IMR-90 (cell line): ENCODE measurements at regions not wholly inside any gene's neighbourhood (a gene's known extent, or its start where the extent isn't known, plus 50 kb on each side); places are given as distances from the start of the nearest gene placed in this dataset.
A peak's percentile ranks its signal among the peaks of the same experiment; 100 is the strongest.

ENCODE experiments used
- ATAC-seq: fragments of 200-7000 bp; cut with Tn5 transposase; 2 replicates; pipeline ENCODE4 v1.9.1; 2020; ENCODE audit warnings: low read depth, mild to moderate bottlenecking, moderate library complexity
- BruUV-seq: library from RNA; stranded (reverse); fragments of 400-500 nt; replicated peaks from 2 replicates; lab custom pipeline; 2021; lab: Mats Ljungman, UMichigan
- CTCF ChIA-PET: fragments of 300-600 bp; formaldehyde crosslinking; extraction: SDS; loops from one replicate; lab custom pipeline; 2021; ENCODE audit warnings: antibody characterized with exemption; lab: Yijun Ruan, JAX
- POLR2A ChIA-PET: fragments of 300-600 bp; sonication (Branson Sonifier 250); formaldehyde crosslinking; loops from one replicate; lab custom pipeline; 2022; ENCODE audit warnings: antibody characterized with exemption; ENCODE audit not compliant: unreplicated experiment; lab: Charles Lee
- DNase-seq: peaks from one replicate; pipeline ENCODE4 v3.0.0; 2013
- H2AFZ ChIP-seq: replicated peaks from 2 replicates; pipeline ENCODE3; 2013; ENCODE audit warnings: low read length, mild to moderate bottlenecking; ENCODE audit not compliant: poor library complexity
- H2AK5ac ChIP-seq: 2 replicates; pipeline ENCODE4 v1.6.1; 2013; ENCODE audit warnings: low read depth, low read length, inconsistent platforms
- H2AK9ac ChIP-seq: replicated peaks from 2 replicates; pipeline ENCODE3; 2013; ENCODE audit warnings: mild to moderate bottlenecking, low read depth, low read length, moderate library complexity; ENCODE audit not compliant: poor library complexity
- H2BK120ac ChIP-seq: 2 replicates; pipeline ENCODE4 v1.6.1; 2013; ENCODE audit warnings: low read depth, low read length, inconsistent platforms
- H2BK15ac ChIP-seq: 3 replicates; pipeline ENCODE4 v1.6.1; 2013; ENCODE audit warnings: low read depth, low read length, inconsistent platforms
- H2BK20ac ChIP-seq: 2 replicates; pipeline ENCODE4 v1.6.1; 2013; ENCODE audit warnings: low read depth, mild to moderate bottlenecking, inconsistent platforms, low read length, moderate library complexity
- H2BK5ac ChIP-seq: 2 replicates; pipeline ENCODE4 v1.6.1; 2013; ENCODE audit warnings: mild to moderate bottlenecking, low read depth, low read length, inconsistent platforms; ENCODE audit not compliant: poor library complexity, severe bottlenecking
- H3K14ac ChIP-seq: replicated peaks from 2 replicates; pipeline ENCODE4 v1.6.1; 2013; ENCODE audit warnings: low read depth, low read length, inconsistent platforms
- H3K18ac ChIP-seq: 2 replicates; pipeline ENCODE4 v1.6.1; 2013; ENCODE audit warnings: low read depth, low read length, control low read depth
- H3K23ac ChIP-seq: 2 replicates; pipeline ENCODE4 v1.6.1; 2013; ENCODE audit warnings: low read depth, low read length, inconsistent platforms
- H3K27ac ChIP-seq: 2 replicates; pipeline ENCODE4 v1.5.1; 2013; ENCODE audit warnings: mild to moderate bottlenecking, control low read depth, low read length; ENCODE audit not compliant: insufficient read depth
- H3K27me3 ChIP-seq: 2 replicates; pipeline ENCODE4 v1.6.1; 2013; ENCODE audit warnings: low read length; ENCODE audit not compliant: control insufficient read depth, insufficient read depth
- H3K36me3 ChIP-seq: 2 replicates; pipeline ENCODE4 v1.6.1; 2013; ENCODE audit warnings: low read length, mixed read lengths; ENCODE audit not compliant: control insufficient read depth, insufficient read depth
- H3K4ac ChIP-seq: 2 replicates; pipeline ENCODE4 v1.6.1; 2013; ENCODE audit warnings: low read depth, low read length, inconsistent platforms
- H3K4me1 ChIP-seq: 2 replicates; pipeline ENCODE4 v1.6.1; 2013; ENCODE audit warnings: low read length, mixed read lengths; ENCODE audit not compliant: control insufficient read depth, insufficient read depth
- H3K4me2 ChIP-seq: 2 replicates; pipeline ENCODE4 v1.6.1; 2013; ENCODE audit warnings: low read depth, mild to moderate bottlenecking, control low read depth, low read length, moderate library complexity
- H3K4me3 ChIP-seq: 2 replicates; pipeline ENCODE4 v1.5.1; 2013; ENCODE audit warnings: low read depth, mild to moderate bottlenecking, control low read depth, low read length, moderate library complexity; ENCODE audit not compliant: insufficient read depth
- H3K56ac ChIP-seq: 2 replicates; pipeline ENCODE4 v1.6.1; 2013; ENCODE audit warnings: low read length, inconsistent platforms; ENCODE audit not compliant: insufficient read depth; ENCODE audit errors: extremely low read depth
- H3K79me1 ChIP-seq, 2 experiments: 2 replicates each; pipeline ENCODE4 v1.6.1; 2013; ENCODE audit warnings: low read length in 2 of 2, inconsistent platforms in 1 of 2, low read depth in 1 of 2
- H3K9ac ChIP-seq: 2 replicates; pipeline ENCODE4 v1.6.1; 2013; ENCODE audit warnings: low read depth, low read length, control low read depth
- H3K9me1 ChIP-seq: 2 replicates; pipeline ENCODE4 v1.6.1; 2013; ENCODE audit warnings: low read length, inconsistent platforms; ENCODE audit not compliant: insufficient read depth
- H3K9me3 ChIP-seq: 2 replicates; pipeline ENCODE4 v1.6.1; 2013; ENCODE audit warnings: low read length; ENCODE audit not compliant: control insufficient read depth, insufficient read depth
- H4K20me1 ChIP-seq: 2 replicates; pipeline ENCODE4 v1.6.1; 2013; ENCODE audit warnings: low read length, inconsistent platforms; ENCODE audit not compliant: insufficient read depth
- H4K5ac ChIP-seq: 2 replicates; pipeline ENCODE4 v1.6.1; 2013; ENCODE audit warnings: mild to moderate bottlenecking, low read depth, low read length, control low read depth
- H4K8ac ChIP-seq, 2 experiments: 2 replicates each; pipeline ENCODE4 v1.6.1; 2013; ENCODE audit warnings: low read depth in 2 of 2, low read length in 2 of 2, control low read depth in 1 of 2, inconsistent platforms in 1 of 2
- H4K91ac ChIP-seq: 2 replicates; pipeline ENCODE4 v1.6.1; 2013; ENCODE audit warnings: low read depth, low read length, inconsistent platforms; ENCODE audit not compliant: insufficient read depth
- CEBPB ChIP-seq: IDR thresholded peaks from 2 replicates; pipeline ENCODE4 v1.6.1; 2012; ENCODE audit warnings: low read depth, low read length, improper control_type of control experiment
- MAFK ChIP-seq: IDR thresholded peaks from 2 replicates; pipeline ENCODE4 v1.6.1; 2012; ENCODE audit warnings: low read depth, low read length, improper control_type of control experiment
- MXI1 ChIP-seq: IDR thresholded peaks from 2 replicates; pipeline ENCODE4 v1.6.1; 2012; ENCODE audit warnings: low read depth, mild to moderate bottlenecking, low read length, moderate library complexity, borderline replicate concordance
- RCOR1 ChIP-seq: IDR thresholded peaks from 2 replicates; pipeline ENCODE4 v1.6.1; 2012; ENCODE audit warnings: mild to moderate bottlenecking, low read length, improper control_type of control experiment; ENCODE audit not compliant: insufficient replicate concordance
- RFX5 ChIP-seq: IDR thresholded peaks from 2 replicates; pipeline ENCODE4 v1.8.0; 2012; ENCODE audit warnings: low read depth, mild to moderate bottlenecking, low read length, moderate library complexity
- USF2 ChIP-seq: fragments of 150-350 bp; IDR thresholded peaks from 2 replicates; pipeline ENCODE4 v1.6.1; 2017; ENCODE audit warnings: mild to moderate bottlenecking, antibody characterized with exemption, low read length, low read depth
- WGBS, 2 experiments: methylation state at CpG; one replicate each; pipeline versions ENCODE4 v1.1.5 to v1.1.7; 2013; ENCODE audit warnings: missing lambda C conversion rate in 2 of 2; ENCODE audit not compliant: insufficient read length in 1 of 2; ENCODE audit errors: extremely low coverage in 2 of 2; 5-methylcytosine and 5-hydroxymethylcytosine counted together
- dilution Hi-C: fragments of 300-500 bp; cut with HindIII; formaldehyde crosslinking; loops from one replicate; pipeline ENCODE4 v1.14.3; 2018; ENCODE audit warnings: low sequenced_read_pairs; ENCODE audit not compliant: unreplicated experiment
- in situ Hi-C: fragments of 300-500 bp; cut with MboI; formaldehyde crosslinking; loops from 3 replicates; pipeline ENCODE4 v1.14.3; 2019; ENCODE audit warnings: low sequenced_read_pairs, inconsistent platforms, mixed read lengths
- intact Hi-C: fragments of 100-400 bp; cut with micrococcal nuclease; formaldehyde crosslinking; loops from 2 replicates; pipeline ENCODE4 v1.10.0; 2022

GRCh38 chr7:112938863-112939573 lies 147.6 kb downstream of the GPR85 start:
- peak overlapping the region; percentile 86 for H3K4me2 ChIP-seq
- H3K4ac ChIP-seq: peak overlapping the region; percentile 54
- TSS peak; percentile 31 for BruUV-seq
- peak overlapping the region; percentile 15; the same call in 1 of the 2 replicates for H3K18ac ChIP-seq
- H2BK20ac ChIP-seq: no peak overlapping the region
- H4K8ac ChIP-seq: peak overlapping the region; percentile 16 to 51; a peak in 2 of 4 replicates
- no peaks in the 10 kb centered on the region for H3K36me3 ChIP-seq
- H3K79me1 ChIP-seq: peaks cover 14 to 31% of the 10 kb centered on the region in 2 experiments; a peak in 3 of 4 replicates
- intact Hi-C loops: loop anchor here (5.0 to 10.0 kb wide), 2 partner anchors 148 to 346 kb away; partner anchors contain the start of gene GPR85
- ChIA-PET CTCF (no interaction called here), POLR2A (no interaction called here)
- peak overlapping the region; percentile 10 for H2BK5ac ChIP-seq
- WGBS, 2 experiments: 0% methylated on average over 1 of the region's 26 CpGs; no CpG with 5 or more reads in 1 of the 2 experiments
- peak overlapping the region; percentile 94 for H2AFZ ChIP-seq
- peaks cover 3% of the 10 kb centered on the region; the same call in 1 of the 2 replicates for H3K4me1 ChIP-seq
- peak overlapping the region; percentile 66 for H3K27ac ChIP-seq
- H3K9me3 ChIP-seq: no peaks in the 10 kb centered on the region
- H3K9ac ChIP-seq: peak overlapping the region; percentile 79
- no peak for TF ChIP-seq MAFK
- TF ChIP-seq RFX5: no peak
- TF ChIP-seq CEBPB: no peak
- TF ChIP-seq MXI1: 0 out of 2 replicates have a peak, but pooled peaks have one; percentile 35
- TF ChIP-seq RCOR1: no peak
- TF ChIP-seq USF2: no peak
- H2BK120ac ChIP-seq: no peak overlapping the region
- H3K56ac ChIP-seq: peak overlapping the region; percentile 29; the same call in 1 of the 2 replicates
- H2AK5ac ChIP-seq: peak overlapping the region; percentile 5; the same call in 1 of the 2 replicates
- no peak overlapping the region for H2BK15ac ChIP-seq
- peak overlapping the region; percentile 70 for H3K4me3 ChIP-seq
- H4K20me1 ChIP-seq: peaks cover 3% of the 10 kb centered on the region; the same call in 1 of the 2 replicates
- peak overlapping the region; percentile 70 for H2AK9ac ChIP-seq
- in situ Hi-C loops: no loop called here
- H3K9me1 ChIP-seq: peaks cover 9% of the 10 kb centered on the region
- peak; percentile 21 for ATAC-seq
- H4K5ac ChIP-seq: no peak overlapping the region
- peak overlapping the region; percentile 14; the same call in 1 of the 2 replicates for H3K23ac ChIP-seq
- peak; percentile 20 for DNase-seq
- peak overlapping the region; percentile 48 for H3K14ac ChIP-seq
- 0 out of 2 replicates have a peak overlapping the region, but pooled peaks have one; percentile 23 for H4K91ac ChIP-seq
- dilution Hi-C loops: no loop called here
- no peaks in the 10 kb centered on the region for H3K27me3 ChIP-seq
